DOHH2 (cell line): ENCODE measurements at regions not wholly inside any gene's neighbourhood (a gene's known extent, or its start where the extent isn't known, plus 50 kb on each side); places are given as distances from the start of the nearest gene placed in this dataset.

ENCODE experiments used
- CTCF ChIP-seq: fragments of 200-600 bp; sonication (generic); IDR thresholded peaks from one replicate; pipeline ENCODE4 v1.5.1; 2014; ENCODE audit warnings: antibody characterized with exemption, mild to moderate bottlenecking, low read depth, low read length; ENCODE audit not compliant: poor library complexity, severe bottlenecking
- EZH2phosphoT487 ChIP-seq: fragments of 200-600 bp; sonication (generic); IDR thresholded peaks from 2 replicates; pipeline ENCODE4 v1.6.1; 2017; ENCODE audit warnings: borderline replicate concordance, mild to moderate bottlenecking, antibody characterized with exemption, low read length, moderate library complexity, mixed read lengths

- no peak for TF ChIP-seq CTCF
- no peak for TF ChIP-seq EZH2phosphoT487
Measured at GRCh38 chr3:18951333-18951732, 197.0 kb upstream of the KCNH8 start.
